ENCODE measurements at regions not wholly inside any gene's neighbourhood (a gene's known extent, or its start where the extent isn't known, plus 50 kb on each side); places are given as distances from the start of the nearest gene placed in this dataset.
A peak's percentile ranks its signal among the peaks of the same experiment; 100 is the strongest.

- TF ChIP-seq CTCF (conservative IDR thresholded peaks at IDR 0.05; ENCODE audit: low read depth, low read length) (peak; percentile 54), EZH2 (IDR thresholded peaks at IDR 0.05; ENCODE audit: low read length, unreplicated experiment) (no peak)
These were observed 334.0 kb upstream of the NDST3 start for GRCh38 chr4:117700111-117700892.

Data from PC-3 (cell line).